ENCODE measurements at regions not wholly inside any gene's neighbourhood (a gene's known extent, or its start where the extent isn't known, plus 50 kb on each side); places are given as distances from the start of the nearest gene placed in this dataset.

- TF ChIP-seq EZH2 (IDR thresholded peaks at IDR 0.05; ENCODE audit: borderline replicate concordance, low read length) (no peak), CTCF (conservative IDR thresholded peaks at IDR 0.05 in 1 of 2, IDR thresholded peaks at IDR 0.05 in 1 of 2; ENCODE audit: extremely low read depth in 1 of 2, insufficient read depth in 1 of 2, low read depth in 1 of 2, low read length in 2 of 2) (no peak)
Measured at GRCh38 chr11:105312266-105312665, 172.7 kb upstream of the CARD18 start.

All from mammary epithelial cell (primary cell).